Kidney (tissue), 13 donors: ENCODE measurements at regions not wholly inside any gene's neighbourhood (a gene's known extent, or its start where the extent isn't known, plus 50 kb on each side); places are given as distances from the start of the nearest gene placed in this dataset.

ENCODE experiments used
- DNase-seq, 5 donors: peaks; one replicate each; pipeline ENCODE4 v3.0.0-alpha.2; 2013 to 2020
- FAIRE-seq: peaks from 2 replicates; lab custom pipeline; 2012; peaks lifted over from hg19 to GRCh38; lab: Jason Lieb, UNC
- H3K27ac ChIP-seq, 2 donors: one replicate each; pipeline ENCODE4 v1.7.0; 2013; ENCODE audit warnings: low read depth in 2 of 2, low read length in 2 of 2, inconsistent platforms in 1 of 2
- H3K27me3 ChIP-seq: one replicate; pipeline ENCODE4 v1.7.1; 2013; ENCODE audit warnings: low read length, inconsistent platforms; ENCODE audit not compliant: control insufficient read depth, insufficient read depth
- H3K36me3 ChIP-seq, 3 donors: one replicate each; pipeline versions ENCODE4 v1.7.0 to v1.7.1; 2013; ENCODE audit warnings: low read length in 3 of 3, control low read depth in 1 of 3, inconsistent platforms in 1 of 3; ENCODE audit not compliant: insufficient read depth in 3 of 3, control insufficient read depth in 2 of 3
- H3K4me1 ChIP-seq, 3 donors: one replicate each; pipeline versions ENCODE4 v1.7.0 to v1.7.1; 2013; ENCODE audit warnings: low read length in 3 of 3, inconsistent platforms in 1 of 3, low read depth in 1 of 3; ENCODE audit not compliant: control insufficient read depth in 2 of 3, insufficient read depth in 2 of 3
- H3K4me3 ChIP-seq, 3 donors: one replicate each; pipeline versions ENCODE4 v1.7.0 to v1.8.1; 2013; ENCODE audit warnings: low read length in 3 of 3, control low read depth in 1 of 3, inconsistent platforms in 1 of 3
- H3K9ac ChIP-seq, 3 donors: one replicate each; pipeline versions ENCODE4 v1.7.0 to v1.7.1; 2013; ENCODE audit warnings: low read length in 3 of 3, control low read depth in 1 of 3, inconsistent platforms in 1 of 3
- H3K9me3 ChIP-seq, 3 donors: one replicate each; pipeline versions ENCODE4 v1.7.0 to v1.7.1; 2013; ENCODE audit warnings: low read length in 3 of 3, control low read depth in 1 of 3, inconsistent platforms in 1 of 3; ENCODE audit not compliant: control insufficient read depth in 2 of 3, insufficient read depth in 1 of 3
- intact Hi-C: fragments of 100-400 bp; cut with DNase I; formaldehyde crosslinking; loops from one replicate; pipeline ENCODE4 v1.11.1; 2022
- TF ChIP-seq, protein P1 (sequence below): IDR thresholded peaks from 3 replicates; pipeline ENCODE4 v1.5.1; 2012; ENCODE audit warnings: mild to moderate bottlenecking, moderate library complexity, borderline replicate concordance; ENCODE audit not compliant: insufficient read depth; ENCODE audit errors: extremely low read depth
- donor health status: control.
- donor health status: control.
- donor health status: control.
- donor health status: control.
- donor health status: control.
- donor health status: DM: yes; HTN: yes; CAD: no.
- donor health status: Normal renal cell carcinoma (clear cell type).

DNA sequence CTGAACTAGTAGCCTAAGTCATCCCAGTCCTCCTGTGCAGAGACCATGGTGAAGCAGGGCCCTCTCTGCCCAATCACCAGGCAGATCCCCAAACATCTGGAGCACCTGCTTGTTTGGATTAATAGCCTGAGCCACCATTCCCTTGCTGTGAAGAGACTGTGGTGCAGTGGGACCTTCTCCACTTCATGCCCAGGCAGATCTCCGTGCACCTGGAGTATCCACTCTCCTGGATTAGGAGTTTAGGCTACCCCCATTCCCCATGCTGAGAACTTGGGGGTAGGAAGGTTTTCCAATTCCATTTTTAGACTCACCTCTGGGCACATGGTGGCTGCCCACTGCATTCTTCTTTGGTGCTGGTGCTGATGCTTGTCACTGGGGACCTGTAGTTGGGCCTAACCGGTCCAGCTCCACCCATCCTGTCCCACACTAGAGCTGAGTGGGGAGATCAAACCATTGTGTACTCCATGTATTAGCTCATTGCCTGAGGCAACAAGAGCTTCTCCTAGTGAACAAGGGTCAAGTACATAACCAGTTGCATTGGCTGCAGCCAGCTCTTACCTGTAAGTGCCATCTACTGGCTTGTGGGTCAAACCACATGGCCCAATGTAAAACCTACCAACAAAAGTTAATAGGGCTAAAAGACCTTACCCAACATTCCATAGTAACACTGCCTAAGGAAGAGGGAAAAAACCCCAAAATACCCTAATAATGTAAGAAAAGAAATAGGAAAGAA lies 382.5 kb upstream of the CBLB start:
- H3K36me3 ChIP-seq: no peaks in the 10 kb centered on the region
- intact Hi-C loops: no loop called here
- H3K9ac ChIP-seq: no peak overlapping the region
- no peaks in the 10 kb centered on the region for H3K27me3 ChIP-seq
- FAIRE-seq (no peak), DNase-seq (no peak)
- no peaks in the 10 kb centered on the region for H3K4me1 ChIP-seq
- no peak overlapping the region for H3K4me3 ChIP-seq
- TF ChIP-seq, protein P1, sequence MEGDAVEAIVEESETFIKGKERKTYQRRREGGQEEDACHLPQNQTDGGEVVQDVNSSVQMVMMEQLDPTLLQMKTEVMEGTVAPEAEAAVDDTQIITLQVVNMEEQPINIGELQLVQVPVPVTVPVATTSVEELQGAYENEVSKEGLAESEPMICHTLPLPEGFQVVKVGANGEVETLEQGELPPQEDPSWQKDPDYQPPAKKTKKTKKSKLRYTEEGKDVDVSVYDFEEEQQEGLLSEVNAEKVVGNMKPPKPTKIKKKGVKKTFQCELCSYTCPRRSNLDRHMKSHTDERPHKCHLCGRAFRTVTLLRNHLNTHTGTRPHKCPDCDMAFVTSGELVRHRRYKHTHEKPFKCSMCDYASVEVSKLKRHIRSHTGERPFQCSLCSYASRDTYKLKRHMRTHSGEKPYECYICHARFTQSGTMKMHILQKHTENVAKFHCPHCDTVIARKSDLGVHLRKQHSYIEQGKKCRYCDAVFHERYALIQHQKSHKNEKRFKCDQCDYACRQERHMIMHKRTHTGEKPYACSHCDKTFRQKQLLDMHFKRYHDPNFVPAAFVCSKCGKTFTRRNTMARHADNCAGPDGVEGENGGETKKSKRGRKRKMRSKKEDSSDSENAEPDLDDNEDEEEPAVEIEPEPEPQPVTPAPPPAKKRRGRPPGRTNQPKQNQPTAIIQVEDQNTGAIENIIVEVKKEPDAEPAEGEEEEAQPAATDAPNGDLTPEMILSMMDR: peak; percentile 39
- H3K9me3 ChIP-seq: peaks cover 0 to 7% (median 0%) of the 10 kb centered on the region in 3 donors
- no peak overlapping the region for H3K27ac ChIP-seq

DNA sequence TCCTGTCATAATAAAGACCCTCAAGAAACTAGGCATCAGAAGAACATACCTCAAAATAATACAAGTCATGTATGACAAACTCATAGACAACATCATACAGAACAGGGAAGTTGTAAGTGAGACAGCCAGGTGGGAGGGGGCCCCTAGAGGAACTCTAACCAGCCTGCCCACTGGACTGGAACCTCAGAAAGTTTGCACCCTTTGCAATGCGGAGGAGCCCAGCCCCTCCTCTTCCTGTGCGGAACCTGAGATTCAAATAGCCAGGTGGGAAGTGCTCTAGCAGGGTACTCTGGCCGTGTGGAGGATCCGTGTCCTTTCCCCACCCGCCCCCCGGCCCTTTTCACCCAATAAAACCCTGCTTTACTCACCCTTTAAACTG lies 387.0 kb upstream of the CBLB start:
- TF ChIP-seq, protein P1: no peak

DNA sequence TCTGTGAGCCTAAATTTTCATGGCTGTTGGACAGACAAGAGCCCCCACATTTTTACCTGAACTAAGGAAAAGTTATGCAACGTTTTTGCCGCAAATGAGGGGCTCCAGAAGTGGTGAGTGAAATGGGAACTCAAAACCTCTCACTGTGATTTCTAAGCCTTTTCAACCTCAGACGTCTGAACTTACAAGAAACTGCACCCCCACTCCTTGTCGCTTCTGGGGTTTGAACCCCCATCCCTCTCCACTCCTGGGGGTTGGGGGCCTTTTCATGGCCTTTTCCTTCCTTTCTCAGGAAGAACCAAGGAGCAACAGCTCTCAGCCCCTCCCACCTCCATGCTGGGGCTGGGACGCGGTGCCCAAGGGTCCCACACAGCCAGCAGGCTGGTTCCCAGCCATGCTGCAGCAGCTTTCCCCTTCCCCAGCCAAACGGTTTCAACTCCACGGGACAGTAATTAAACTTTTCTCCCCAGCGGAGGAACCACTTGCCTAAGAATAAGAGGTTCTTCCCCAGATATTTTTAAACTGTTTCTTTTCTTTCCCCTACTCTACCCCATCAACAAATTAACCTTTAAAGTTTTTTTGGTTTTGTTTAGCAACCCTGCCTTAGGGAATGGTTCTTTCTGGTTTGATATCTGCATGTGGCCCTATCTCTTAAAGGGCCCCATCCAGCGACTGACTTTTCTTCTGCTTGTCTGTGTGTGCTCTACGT lies 387.6 kb upstream of the CBLB start:
- FAIRE-seq: no peak
- no peak overlapping the region for H3K9ac ChIP-seq
- DNase-seq: no peak

More for the DNA sequence above, 387.0 kb upstream of the CBLB start:
- H3K4me3 ChIP-seq: no peak overlapping the region
- H3K9ac ChIP-seq: no peak overlapping the region
- no peak for DNase-seq
- intact Hi-C loops: no loop called here
- H3K36me3 ChIP-seq: no peaks in the 10 kb centered on the region
- no peak overlapping the region for H3K27ac ChIP-seq
- H3K4me1 ChIP-seq: no peaks in the 10 kb centered on the region
- peaks cover 0 to 6% (median 0%) of the 10 kb centered on the region in 3 donors for H3K9me3 ChIP-seq
- H3K27me3 ChIP-seq: no peaks in the 10 kb centered on the region
- FAIRE-seq: no peak

More for the DNA sequence above, 387.6 kb upstream of the CBLB start:
- Histone ChIP-seq H3K27me3 (no peaks in the 10 kb centered on the region), H3K4me3 (no peak overlapping the region), H3K27ac (no peak overlapping the region), H3K36me3 (no peaks in the 10 kb centered on the region), H3K4me1 (no peaks in the 10 kb centered on the region), H3K9me3 (peaks cover 0 to under 1% (median 0%) of the 10 kb centered on the region in 3 donors)
- intact Hi-C loops: no loop called here
- TF ChIP-seq, protein P1: no peak
